Activated CD4-positive, alpha-beta T cell treated with anti-CD3 and anti-CD28 coated beads, Interleukin-2, amount 10 ng/mL, durations not matched to agents 7 days and 5 days (primary cell): ENCODE measurements at regions not wholly inside any gene's neighbourhood (a gene's known extent, or its start where the extent isn't known, plus 50 kb on each side); places are given as distances from the start of the nearest gene placed in this dataset.
"Not testable (repeated sequence)": the region's sequence is repeated elsewhere in the genome, so short reads cannot be mapped to it uniquely, and the experiment has no call there.

ENCODE experiments used
- CTCF ChIA-PET: fragments of 350-600 bp; sonication (Branson Sonifier 250); formaldehyde crosslinking; loops from one replicate; lab custom pipeline; 2021; ENCODE audit warnings: antibody characterized with exemption; lab: Charles Lee
- POLR2A ChIA-PET: fragments of 350-600 bp; sonication (Branson Sonifier 250); formaldehyde crosslinking; loops from one replicate; lab custom pipeline; 2021; ENCODE audit warnings: antibody characterized with exemption; lab: Charles Lee
- DNase-seq: peaks from one replicate; pipeline ENCODE4 v3.0.0-alpha.2; 2020
- H3K27ac Mint-ChIP-seq: one replicate; pipeline ENCODE4 v1.8.0; 2021; ENCODE audit warnings: mild to moderate bottlenecking, moderate library complexity, mixed read lengths
- H3K27me3 Mint-ChIP-seq: one replicate; pipeline ENCODE4 v1.8.0; 2021; ENCODE audit warnings: mixed read lengths
- H3K36me3 Mint-ChIP-seq: one replicate; pipeline ENCODE4 v1.8.0; 2021; ENCODE audit warnings: low read depth, mixed read lengths
- H3K4me1 Mint-ChIP-seq: one replicate; pipeline ENCODE4 v1.8.0; 2021; ENCODE audit warnings: mixed read lengths
- H3K4me3 Mint-ChIP-seq: one replicate; pipeline ENCODE4 v1.8.0; 2021; ENCODE audit warnings: mild to moderate bottlenecking, moderate library complexity, mixed read lengths
- H3K9me3 Mint-ChIP-seq: one replicate; pipeline ENCODE4 v1.8.0; 2021; ENCODE audit warnings: mixed read lengths

- ChIA-PET CTCF (no interaction called here), POLR2A (no interaction called here)
- H3K36me3 Mint-ChIP-seq = no peaks in the 10 kb centered on the region
- H3K4me3 Mint-ChIP-seq = no peak overlapping the region
- no peaks in the 10 kb centered on the region for H3K9me3 Mint-ChIP-seq
- no peaks in the 10 kb centered on the region for H3K27me3 Mint-ChIP-seq
- H3K27ac Mint-ChIP-seq = no peak overlapping the region
- no peaks in the 10 kb centered on the region for H3K4me1 Mint-ChIP-seq
- no peak for DNase-seq
Measured at GRCh38 chr6:74357321-74357720, 661.3 kb downstream of the CD109 start.

- H3K27ac Mint-ChIP-seq = no peak overlapping the region
- H3K4me1 Mint-ChIP-seq = no peaks in the 10 kb centered on the region
- H3K4me3 Mint-ChIP-seq = no peak overlapping the region
- H3K9me3 Mint-ChIP-seq = no peaks in the 10 kb centered on the region
- H3K36me3 Mint-ChIP-seq = no peaks in the 10 kb centered on the region
- DNase-seq = no peak
- CTCF ChIA-PET = no interaction called here
- POLR2A ChIA-PET = no interaction called here
- H3K27me3 Mint-ChIP-seq = no peaks in the 10 kb centered on the region
Measured at GRCh38 chr6:74356391-74356790, 660.4 kb downstream of the CD109 start.

GRCh38 chr6:74346936-74347535 is 651.0 kb downstream of the CD109 start:
- no peak overlapping the region for H3K27ac Mint-ChIP-seq
- ChIA-PET POLR2A (no interaction called here), CTCF (no interaction called here)
- H3K9me3 Mint-ChIP-seq = no peaks in the 10 kb centered on the region
- H3K36me3 Mint-ChIP-seq = no peaks in the 10 kb centered on the region
- DNase-seq = no peak
- no peaks in the 10 kb centered on the region for H3K4me1 Mint-ChIP-seq
- no peaks in the 10 kb centered on the region for H3K27me3 Mint-ChIP-seq
- H3K4me3 Mint-ChIP-seq = no peak overlapping the region

- no peaks in the 10 kb centered on the region for H3K4me1 Mint-ChIP-seq
- no peak overlapping the region for H3K27ac Mint-ChIP-seq
- H3K4me3 Mint-ChIP-seq = no peak overlapping the region
- ChIA-PET CTCF (no interaction called here), POLR2A (no interaction called here)
- no peaks in the 10 kb centered on the region for H3K27me3 Mint-ChIP-seq
- no peaks in the 10 kb centered on the region for H3K36me3 Mint-ChIP-seq
- H3K9me3 Mint-ChIP-seq = no peaks in the 10 kb centered on the region
- no peak for DNase-seq
Measured at GRCh38 chr6:74343804-74344203, 647.8 kb downstream of the CD109 start.

- H3K4me3 Mint-ChIP-seq, H3K9me3 Mint-ChIP-seq, POLR2A ChIA-PET, CTCF ChIA-PET, H3K27ac Mint-ChIP-seq, H3K4me1 Mint-ChIP-seq, H3K36me3 Mint-ChIP-seq, H3K27me3 Mint-ChIP-seq, DNase-seq: not testable (repeated sequence)
Measured at GRCh38 chr6:74343321-74343720, 647.3 kb downstream of the CD109 start.

- Mint-ChIP-seq H3K27ac (no peak overlapping the region), H3K9me3 (no peaks in the 10 kb centered on the region), H3K4me3 (no peak overlapping the region), H3K36me3 (no peaks in the 10 kb centered on the region), H3K27me3 (no peaks in the 10 kb centered on the region), H3K4me1 (no peaks in the 10 kb centered on the region)
- CTCF ChIA-PET = no interaction called here
- POLR2A ChIA-PET = no interaction called here
- DNase-seq = no peak
Measured at GRCh38 chr6:74334722-74335121, 638.7 kb downstream of the CD109 start.

GRCh38 chr6:74333406-74333805 is 637.4 kb downstream of the CD109 start:
- no peaks in the 10 kb centered on the region for H3K9me3 Mint-ChIP-seq
- POLR2A ChIA-PET = no interaction called here
- CTCF ChIA-PET = no interaction called here
- H3K36me3 Mint-ChIP-seq = no peaks in the 10 kb centered on the region
- no peaks in the 10 kb centered on the region for H3K27me3 Mint-ChIP-seq
- no peak overlapping the region for H3K4me3 Mint-ChIP-seq
- no peak for DNase-seq
- no peak overlapping the region for H3K27ac Mint-ChIP-seq
- no peaks in the 10 kb centered on the region for H3K4me1 Mint-ChIP-seq

GRCh38 chr6:74320715-74321114 is 624.7 kb downstream of the CD109 start:
- no peak for DNase-seq
- Mint-ChIP-seq H3K36me3 (no peaks in the 10 kb centered on the region), H3K4me1 (no peaks in the 10 kb centered on the region), H3K4me3 (no peak overlapping the region), H3K27me3 (no peaks in the 10 kb centered on the region), H3K9me3 (peaks cover 2% of the 10 kb centered on the region), H3K27ac (no peak overlapping the region)
- ChIA-PET POLR2A (no interaction called here), CTCF (no interaction called here)

- no peak for DNase-seq
- POLR2A ChIA-PET = no interaction called here
- Mint-ChIP-seq H3K4me3 (no peak overlapping the region), H3K4me1 (no peaks in the 10 kb centered on the region), H3K36me3 (no peaks in the 10 kb centered on the region), H3K9me3 (peaks cover 2% of the 10 kb centered on the region), H3K27ac (no peak overlapping the region), H3K27me3 (no peaks in the 10 kb centered on the region)
- CTCF ChIA-PET = no interaction called here
Measured at GRCh38 chr6:74320074-74320473, 624.1 kb downstream of the CD109 start.

- Mint-ChIP-seq H3K27me3 (no peaks in the 10 kb centered on the region), H3K36me3 (no peaks in the 10 kb centered on the region), H3K4me3 (no peak overlapping the region), H3K9me3 (peaks cover 2% of the 10 kb centered on the region), H3K4me1 (no peaks in the 10 kb centered on the region), H3K27ac (no peak overlapping the region)
- DNase-seq = no peak
- CTCF ChIA-PET = no interaction called here
- POLR2A ChIA-PET = no interaction called here
Measured at GRCh38 chr6:74319292-74319691, 623.3 kb downstream of the CD109 start.

GRCh38 chr6:74318738-74319137 is 622.7 kb downstream of the CD109 start:
- H3K27ac Mint-ChIP-seq = no peak overlapping the region
- CTCF ChIA-PET = no interaction called here
- POLR2A ChIA-PET = no interaction called here
- no peaks in the 10 kb centered on the region for H3K4me1 Mint-ChIP-seq
- H3K4me3 Mint-ChIP-seq = no peak overlapping the region
- no peaks in the 10 kb centered on the region for H3K27me3 Mint-ChIP-seq
- DNase-seq = no peak
- peaks cover 2% of the 10 kb centered on the region for H3K9me3 Mint-ChIP-seq
- H3K36me3 Mint-ChIP-seq = no peaks in the 10 kb centered on the region

GRCh38 chr6:74312081-74312480 is 616.1 kb downstream of the CD109 start:
- no peaks in the 10 kb centered on the region for H3K36me3 Mint-ChIP-seq
- no peak for DNase-seq
- no peak overlapping the region for H3K27ac Mint-ChIP-seq
- no peak overlapping the region for H3K4me3 Mint-ChIP-seq
- H3K27me3 Mint-ChIP-seq = no peaks in the 10 kb centered on the region
- no peaks in the 10 kb centered on the region for H3K4me1 Mint-ChIP-seq
- CTCF ChIA-PET = no interaction called here
- POLR2A ChIA-PET = no interaction called here
- H3K9me3 Mint-ChIP-seq = peaks cover 2% of the 10 kb centered on the region

- Mint-ChIP-seq H3K4me1 (no peaks in the 10 kb centered on the region), H3K4me3 (no peak overlapping the region), H3K9me3 (no peaks in the 10 kb centered on the region), H3K27me3 (no peaks in the 10 kb centered on the region), H3K36me3 (no peaks in the 10 kb centered on the region), H3K27ac (no peak overlapping the region)
- POLR2A ChIA-PET = no interaction called here
- CTCF ChIA-PET = no interaction called here
- DNase-seq = no peak
Measured at GRCh38 chr6:74311431-74311830, 615.4 kb downstream of the CD109 start.

GRCh38 chr6:74289884-74290283 is 593.9 kb downstream of the CD109 start:
- H3K27me3 Mint-ChIP-seq = no peaks in the 10 kb centered on the region
- no peak overlapping the region for H3K27ac Mint-ChIP-seq
- H3K36me3 Mint-ChIP-seq = no peaks in the 10 kb centered on the region
- no peak for DNase-seq
- no peaks in the 10 kb centered on the region for H3K9me3 Mint-ChIP-seq
- H3K4me1 Mint-ChIP-seq = no peaks in the 10 kb centered on the region
- H3K4me3 Mint-ChIP-seq = no peak overlapping the region
- CTCF ChIA-PET = no interaction called here
- POLR2A ChIA-PET = no interaction called here
